Stimulated activated naive B cell treated with anti-CD40 and anti-IgM and Interleukin-4, amounts not matched to agents 10 μg/mL and 1 μg/mL and 100 μg/mL, for 72 hours (primary cell): ENCODE measurements at regions not wholly inside any gene's neighbourhood (a gene's known extent, or its start where the extent isn't known, plus 50 kb on each side); places are given as distances from the start of the nearest gene placed in this dataset.

Experiments
- ATAC-seq, 2 donors: fragments of 150-1000 bp; cut with Tn5 transposase; replicated peaks; 2 replicates each; pipeline ENCODE4 v1.10.0; 2021; ENCODE audit warnings: moderate library complexity in 1 of 2
- DNase-seq: peaks from one replicate; pipeline ENCODE4 v3.0.0; 2021
- H3K27ac Mint-ChIP-seq: one replicate; pipeline ENCODE4 v1.8.0; 2022; ENCODE audit warnings: mild to moderate bottlenecking, mixed read lengths
- H3K27me3 Mint-ChIP-seq, 2 donors: one replicate each; pipeline ENCODE4 v1.8.0; 2022; ENCODE audit warnings: mixed read lengths in 2 of 2
- H3K36me3 Mint-ChIP-seq, 2 donors: one replicate each; pipeline ENCODE4 v1.8.0; 2022; ENCODE audit warnings: mixed read lengths in 2 of 2, mild to moderate bottlenecking in 1 of 2
- H3K4me1 Mint-ChIP-seq, 2 donors: one replicate each; pipeline ENCODE4 v1.8.0; 2022; ENCODE audit warnings: mixed read lengths in 2 of 2, mild to moderate bottlenecking in 1 of 2
- H3K4me3 Mint-ChIP-seq, 2 donors: one replicate each; pipeline ENCODE4 v1.8.0; 2022; ENCODE audit warnings: mild to moderate bottlenecking in 2 of 2, mixed read lengths in 2 of 2, moderate library complexity in 1 of 2
- H3K9me3 Mint-ChIP-seq, 2 donors: one replicate each; pipeline ENCODE4 v1.8.0; 2022; ENCODE audit warnings: mixed read lengths in 2 of 2, mild to moderate bottlenecking in 1 of 2

DNA sequence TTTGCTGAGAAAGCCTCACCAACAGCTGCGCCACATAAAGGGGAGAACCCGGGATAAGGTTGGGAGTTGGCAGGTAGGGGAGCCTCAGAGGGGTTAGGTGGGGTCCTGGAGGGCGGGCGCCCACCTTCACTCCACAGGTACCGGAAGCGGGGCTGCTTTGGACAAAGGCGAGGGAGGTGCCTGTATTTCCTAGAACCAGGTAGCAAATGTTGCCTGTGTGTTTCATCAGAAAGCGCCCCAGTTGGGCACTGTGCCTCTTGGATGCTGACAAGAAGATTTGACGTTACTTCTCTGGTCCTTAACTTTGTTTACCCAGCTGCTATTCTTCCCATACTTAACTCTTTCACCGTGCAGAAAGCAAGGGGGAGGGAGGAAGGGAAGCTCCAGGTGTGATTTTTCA is 278.9 kb downstream of the ZNF536 start:
- Mint-ChIP-seq H3K36me3 (no peaks in the 10 kb centered on the region), H3K9me3 (no peaks in the 10 kb centered on the region), H3K27me3 (peaks cover 8 to 13% of the 10 kb centered on the region in 2 donors), H3K4me3 (no peak overlapping the region), H3K4me1 (no peaks in the 10 kb centered on the region), H3K27ac (no peak overlapping the region)
- no peak for DNase-seq
- ATAC-seq: no peak

DNA sequence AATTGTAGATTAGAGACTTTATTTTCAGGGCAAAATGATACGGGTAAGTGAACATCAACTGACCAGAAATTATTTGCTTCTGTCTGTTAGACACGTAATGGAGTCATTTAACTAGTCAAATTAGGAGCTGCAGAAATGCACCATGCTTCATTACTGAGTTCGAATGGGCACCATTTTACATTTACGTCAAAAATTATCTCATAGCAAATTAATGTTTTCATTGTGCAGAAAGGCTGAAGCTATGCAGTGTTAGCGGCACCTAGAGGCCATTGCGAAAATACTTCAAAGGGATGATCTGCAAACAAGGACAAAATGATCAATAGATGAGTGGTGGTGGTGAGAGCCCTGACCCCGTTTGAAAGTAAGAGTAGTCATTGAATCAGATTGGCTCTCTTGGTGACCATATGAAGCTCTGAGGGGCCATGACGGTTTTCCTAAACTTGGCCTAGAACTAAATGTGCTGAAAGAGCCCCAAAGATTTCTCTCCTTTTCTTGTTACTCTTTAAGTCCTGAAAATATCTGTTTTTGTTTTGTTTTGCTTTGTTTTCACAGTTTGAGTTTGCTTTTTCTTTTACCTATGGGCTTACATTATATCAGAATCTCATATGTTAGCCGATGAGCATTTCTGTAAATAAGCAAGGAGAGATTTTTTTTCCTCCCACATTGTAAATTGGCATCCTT is 277.9 kb downstream of the ZNF536 start:
- H3K36me3 Mint-ChIP-seq: no peaks in the 10 kb centered on the region
- peaks cover 8 to 14% of the 10 kb centered on the region in 2 donors for H3K27me3 Mint-ChIP-seq
- no peak overlapping the region for H3K27ac Mint-ChIP-seq
- no peaks in the 10 kb centered on the region for H3K4me1 Mint-ChIP-seq
- peak; percentile 62 to 64 for ATAC-seq
- H3K9me3 Mint-ChIP-seq: no peaks in the 10 kb centered on the region
- peak; percentile 10 for DNase-seq
- no peak overlapping the region for H3K4me3 Mint-ChIP-seq

DNA sequence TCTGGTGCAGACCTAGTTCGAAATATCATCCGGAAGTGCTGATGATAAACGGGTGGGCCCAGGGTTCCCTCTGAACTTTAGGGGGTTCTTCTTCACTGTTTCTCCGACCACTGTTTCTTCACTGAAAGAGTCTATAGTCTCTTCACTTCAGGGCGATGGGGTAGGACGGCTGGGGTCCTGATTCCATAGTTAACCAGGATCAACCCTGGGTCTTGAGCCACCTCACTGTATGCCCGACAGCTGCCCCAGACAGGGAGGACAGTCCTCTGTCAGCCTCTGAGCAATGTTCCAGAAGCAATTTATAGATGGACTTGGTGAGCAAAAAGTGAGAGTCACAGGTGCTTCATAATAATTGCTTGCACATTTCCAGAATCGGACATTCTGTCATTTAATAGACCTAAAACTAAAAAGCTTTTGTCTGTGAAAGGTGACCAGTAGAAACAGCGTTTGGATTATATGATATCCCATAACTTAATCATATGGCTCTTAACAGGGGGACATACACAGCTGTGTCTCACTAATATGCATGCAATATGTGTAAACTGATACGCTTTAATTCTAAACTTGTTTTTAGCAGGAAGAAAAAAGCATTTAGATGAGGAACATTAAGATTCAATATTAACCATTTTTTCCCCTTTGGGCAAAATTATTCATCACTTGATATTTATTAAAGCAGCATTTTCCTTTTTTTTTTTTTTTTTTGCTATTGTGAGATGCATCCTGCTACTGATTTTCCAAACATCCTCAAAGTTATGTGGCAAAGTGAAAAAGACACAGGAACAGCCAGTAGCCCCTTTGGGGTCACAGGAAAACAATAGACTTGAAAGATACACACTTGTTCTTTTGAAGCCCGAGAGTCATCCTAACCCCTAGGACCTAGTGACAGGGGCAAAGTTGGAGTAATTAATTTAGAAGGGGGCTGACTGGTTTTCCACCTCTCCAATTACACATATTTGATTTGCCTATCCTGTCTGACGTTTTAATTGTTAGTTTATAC is 277.0 kb downstream of the ZNF536 start:
- Mint-ChIP-seq H3K4me3 (no peak overlapping the region), H3K9me3 (no peaks in the 10 kb centered on the region), H3K27ac (no peak overlapping the region), H3K27me3 (peaks cover 8 to 14% of the 10 kb centered on the region in 2 donors), H3K4me1 (no peaks in the 10 kb centered on the region), H3K36me3 (no peaks in the 10 kb centered on the region)
- ATAC-seq (no peak), DNase-seq (no peak)

DNA sequence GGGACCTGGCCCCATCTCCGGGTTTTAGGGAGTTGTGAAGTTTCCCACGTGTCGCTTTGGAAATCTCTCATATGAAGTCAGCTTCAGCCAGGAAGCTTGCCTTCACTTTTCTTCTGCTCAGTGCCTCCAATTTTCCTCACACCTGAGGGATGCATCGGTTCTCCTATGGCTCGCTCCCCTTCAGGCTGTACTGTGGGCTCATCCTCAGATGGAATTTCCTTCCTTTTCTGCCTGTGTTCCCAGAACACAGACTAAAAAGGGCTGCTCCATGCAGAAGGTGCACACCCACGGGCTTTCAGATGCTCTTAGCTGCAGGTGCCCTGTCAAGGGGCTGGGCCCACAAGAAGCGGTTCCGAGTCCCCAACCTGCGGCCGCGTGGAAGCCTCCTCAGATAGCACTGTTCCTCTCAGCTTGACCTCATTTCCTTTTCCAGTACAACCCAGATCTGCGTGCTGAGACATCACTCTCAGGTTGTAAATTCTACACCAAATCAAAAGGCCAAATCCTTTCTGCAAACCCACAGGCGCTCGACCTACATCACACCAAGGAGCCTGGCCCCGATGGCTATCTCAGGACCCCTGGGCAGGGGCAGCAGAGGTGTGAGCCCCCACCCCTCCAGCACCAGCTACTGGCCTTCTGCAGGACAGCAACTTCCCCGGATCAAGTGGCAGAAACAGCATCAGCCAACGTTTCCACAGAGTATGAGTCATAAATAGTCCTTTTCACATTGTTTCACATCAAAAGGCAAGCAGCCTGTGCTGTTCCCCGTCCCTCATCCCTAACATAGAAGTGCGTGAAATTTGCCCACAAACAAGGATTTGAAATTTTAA is 275.9 kb downstream of the ZNF536 start:
- DNase-seq (no peak), ATAC-seq (no peak)
- Mint-ChIP-seq H3K36me3 (no peaks in the 10 kb centered on the region), H3K27me3 (peaks cover 8 to 14% of the 10 kb centered on the region in 2 donors), H3K4me3 (no peak overlapping the region), H3K4me1 (no peaks in the 10 kb centered on the region), H3K27ac (no peak overlapping the region), H3K9me3 (peaks cover 0 to 1% of the 10 kb centered on the region in 2 donors)

DNA sequence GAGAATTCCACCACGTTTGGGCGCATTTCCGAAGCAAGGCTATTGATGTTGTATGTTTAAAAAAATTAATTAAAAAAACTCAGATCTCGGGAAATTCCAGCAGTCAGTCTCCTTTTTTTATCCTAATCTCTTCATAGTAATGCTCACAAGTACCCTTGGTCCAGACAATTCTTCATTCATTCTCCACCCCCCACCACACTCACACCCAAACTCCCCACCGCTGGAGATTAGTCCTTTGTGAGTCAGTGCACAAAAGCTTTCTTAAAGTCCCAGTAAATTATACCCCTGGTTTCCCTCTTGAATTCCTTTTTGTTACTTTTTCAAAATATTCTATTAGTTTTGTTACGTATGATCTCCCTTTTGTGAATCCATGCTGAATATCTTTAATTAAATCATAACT is 274.6 kb downstream of the ZNF536 start:
- Mint-ChIP-seq H3K36me3 (no peaks in the 10 kb centered on the region), H3K27ac (no peak overlapping the region), H3K9me3 (peaks cover 0 to 1% of the 10 kb centered on the region in 2 donors), H3K27me3 (peaks cover 8 to 9% of the 10 kb centered on the region in 2 donors), H3K4me3 (no peak overlapping the region), H3K4me1 (no peaks in the 10 kb centered on the region)
- DNase-seq (no peak), ATAC-seq (no peak)

DNA sequence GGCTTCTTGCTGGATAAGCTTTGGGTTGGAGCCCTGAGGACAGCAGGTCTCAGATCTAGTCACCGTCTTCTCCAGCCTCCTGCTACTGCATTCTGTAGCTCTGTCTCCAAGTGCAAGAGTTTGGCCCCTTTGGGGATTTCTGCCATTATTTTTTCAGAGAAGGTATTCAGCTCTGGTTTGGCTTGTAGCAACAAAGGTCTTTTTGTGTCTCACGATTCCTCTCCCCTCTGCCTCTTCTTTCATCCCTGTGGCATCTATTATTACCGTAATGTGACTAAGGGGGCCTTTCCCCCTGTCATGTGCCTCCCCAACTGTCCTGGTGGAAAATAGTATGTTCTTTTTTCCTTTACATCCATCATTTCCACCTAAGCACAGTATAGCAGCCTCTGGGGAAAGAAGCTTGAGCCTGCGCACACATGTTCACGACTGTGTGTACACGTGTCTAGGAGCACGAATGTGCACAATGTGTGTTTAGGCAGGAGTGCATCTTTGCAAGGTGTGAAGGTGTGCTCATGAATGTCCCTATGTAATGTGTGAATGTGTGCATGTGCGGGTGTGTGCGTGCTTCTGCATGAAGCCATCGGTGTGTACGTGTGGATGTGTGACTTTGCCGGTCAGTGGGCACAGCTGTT is 273.9 kb downstream of the ZNF536 start:
- peaks cover 0 to 1% of the 10 kb centered on the region in 2 donors for H3K9me3 Mint-ChIP-seq
- peaks cover 8 to 9% of the 10 kb centered on the region in 2 donors for H3K27me3 Mint-ChIP-seq
- no peak overlapping the region for H3K27ac Mint-ChIP-seq
- H3K4me1 Mint-ChIP-seq: no peaks in the 10 kb centered on the region
- DNase-seq: no peak
- H3K4me3 Mint-ChIP-seq: no peak overlapping the region
- ATAC-seq: no peak
- no peaks in the 10 kb centered on the region for H3K36me3 Mint-ChIP-seq

DNA sequence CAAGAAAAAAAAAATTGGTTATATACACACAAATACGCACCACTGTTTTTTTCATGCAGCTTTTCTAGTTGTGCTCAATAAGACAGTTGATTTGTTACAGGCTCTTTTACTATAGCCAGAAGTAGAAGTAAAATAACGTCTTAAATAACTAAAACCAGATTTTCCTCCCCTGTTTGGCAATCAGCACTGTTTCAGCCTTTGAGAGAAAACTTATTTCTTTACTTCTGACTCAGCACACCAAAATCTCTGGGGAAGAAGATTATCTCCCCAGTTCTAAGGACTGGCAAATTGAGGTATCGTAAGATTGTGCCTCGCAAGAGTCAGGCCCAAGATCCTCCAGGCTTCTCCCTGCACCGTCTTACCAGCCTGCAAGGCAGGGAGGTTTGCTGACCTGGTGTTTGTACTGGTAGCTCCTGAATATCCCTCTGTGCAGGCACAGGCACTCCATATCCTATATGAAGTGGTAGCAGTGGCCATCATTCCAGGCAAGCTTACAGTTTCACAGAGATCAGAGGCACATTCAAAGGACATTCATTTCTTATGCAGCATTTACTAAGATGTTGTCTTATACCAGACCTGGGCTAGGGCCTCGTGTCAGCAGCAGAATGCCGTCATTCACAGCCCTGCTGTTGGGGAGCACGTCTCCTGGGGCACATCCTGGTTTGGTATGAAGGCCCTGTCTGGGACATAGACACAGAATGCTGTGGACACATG is 268.2 kb downstream of the ZNF536 start:
- Mint-ChIP-seq H3K4me3 (no peak overlapping the region), H3K4me1 (no peaks in the 10 kb centered on the region), H3K27me3 (no peaks in the 10 kb centered on the region), H3K27ac (no peak overlapping the region), H3K9me3 (peaks cover 9% of the 10 kb centered on the region in 2 donors), H3K36me3 (peaks cover 0 to 2% of the 10 kb centered on the region in 2 donors)
- ATAC-seq (no peak), DNase-seq (no peak)

DNA sequence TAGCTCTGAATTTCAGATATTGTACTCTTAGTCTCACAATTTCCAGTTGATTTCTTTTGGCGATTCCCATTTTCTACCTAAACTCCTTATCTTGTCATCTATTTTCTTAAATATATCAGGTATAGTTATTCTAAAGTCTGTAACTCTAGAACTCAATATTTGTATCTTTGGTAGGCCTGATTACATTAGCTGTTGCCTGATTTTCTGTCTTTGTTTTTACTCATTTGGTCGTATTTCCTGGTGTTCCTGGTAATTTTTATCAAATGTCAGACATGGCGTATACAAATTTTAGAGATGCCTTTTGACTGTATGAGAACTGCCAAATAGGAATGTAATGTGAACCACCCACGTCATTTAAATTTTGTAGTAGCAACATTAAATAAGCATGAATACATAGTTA is 266.7 kb downstream of the ZNF536 start:
- Mint-ChIP-seq H3K9me3 (peaks cover 9% of the 10 kb centered on the region in 2 donors), H3K4me3 (no peak overlapping the region)
- no peak for DNase-seq

DNA sequence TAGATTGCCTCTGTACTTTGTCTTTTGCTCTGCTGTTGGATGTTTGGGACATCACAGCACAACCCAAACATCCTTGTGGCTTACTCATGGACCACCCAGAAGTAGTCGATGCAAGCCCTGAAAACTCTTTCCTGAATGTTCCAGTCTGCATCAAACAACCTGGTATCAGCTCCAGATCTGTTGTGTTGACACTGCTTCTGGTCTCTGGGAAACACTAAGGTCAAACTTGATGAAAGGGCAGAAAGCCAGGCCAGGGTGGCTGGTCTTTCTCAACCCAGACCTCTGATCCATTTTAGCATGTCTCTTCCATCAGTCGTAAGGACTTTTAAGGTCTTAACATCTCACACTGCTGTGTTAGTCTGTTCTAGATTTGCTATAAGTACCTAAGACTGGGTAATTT is 265.7 kb downstream of the ZNF536 start:
- no peak for ATAC-seq
- Mint-ChIP-seq H3K9me3 (peaks cover 7 to 9% of the 10 kb centered on the region in 2 donors), H3K27me3 (no peaks in the 10 kb centered on the region), H3K27ac (no peak overlapping the region), H3K4me3 (no peak overlapping the region), H3K36me3 (peaks cover 0 to 2% of the 10 kb centered on the region in 2 donors), H3K4me1 (no peaks in the 10 kb centered on the region)
- no peak for DNase-seq

More for the DNA sequence above, 266.7 kb downstream of the ZNF536 start:
- Mint-ChIP-seq H3K36me3 (peaks cover 0 to 2% of the 10 kb centered on the region in 2 donors), H3K27me3 (no peaks in the 10 kb centered on the region), H3K27ac (no peak overlapping the region), H3K4me1 (no peaks in the 10 kb centered on the region)
- ATAC-seq: no peak

DNA sequence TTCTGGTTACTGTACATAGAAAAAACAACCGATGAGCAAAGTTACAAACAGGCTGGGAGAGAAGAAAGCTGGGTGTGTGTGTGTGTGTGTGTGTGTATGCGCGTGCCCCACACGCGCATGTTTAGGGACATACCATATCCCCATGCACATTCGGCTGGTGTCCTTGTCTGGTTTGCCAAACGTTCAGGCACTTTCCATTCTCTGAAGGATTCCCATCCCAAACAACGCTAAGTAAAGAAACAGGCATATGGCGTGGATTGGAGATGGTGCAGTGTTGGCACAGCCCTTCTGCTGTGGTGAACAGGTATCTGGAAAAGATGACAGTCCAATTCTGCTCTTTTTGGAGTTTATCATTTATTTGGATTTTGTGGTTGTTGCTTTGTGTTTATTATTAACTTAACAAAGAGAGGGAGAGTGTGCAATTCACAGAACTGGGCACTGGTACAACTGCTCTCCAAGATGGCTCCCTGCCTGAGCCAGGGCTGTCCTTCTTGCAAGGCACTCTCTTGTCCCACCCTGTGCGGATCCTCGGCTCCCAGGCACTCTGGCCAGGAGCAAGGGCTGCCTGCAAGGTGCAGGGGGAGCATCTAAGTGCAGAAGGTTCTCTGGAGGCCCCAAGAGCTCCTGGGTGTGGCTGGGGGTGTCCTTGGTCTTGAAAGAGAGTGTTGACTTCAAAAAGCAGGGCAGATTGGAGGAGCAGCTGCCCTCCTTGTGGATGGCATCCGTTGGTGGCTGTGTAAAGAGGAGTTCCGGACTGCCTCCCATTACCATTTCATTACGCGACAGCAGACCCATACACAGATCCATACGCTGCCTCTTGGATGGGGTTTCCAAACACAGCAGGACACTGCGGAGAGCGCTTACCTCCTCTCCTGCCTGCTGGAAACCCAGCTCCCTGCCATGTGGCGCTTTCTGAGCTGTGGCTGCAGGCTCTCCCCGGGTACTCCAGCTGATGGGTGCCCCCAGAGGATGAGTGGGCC is 263.1 kb downstream of the ZNF536 start:
- no peak for DNase-seq
- Mint-ChIP-seq H3K27ac (no peak overlapping the region), H3K9me3 (peaks cover 7 to 9% of the 10 kb centered on the region in 2 donors), H3K27me3 (no peaks in the 10 kb centered on the region), H3K4me1 (no peaks in the 10 kb centered on the region), H3K36me3 (peaks cover 0 to 2% of the 10 kb centered on the region in 2 donors), H3K4me3 (no peak overlapping the region)
- no peak for ATAC-seq

DNA sequence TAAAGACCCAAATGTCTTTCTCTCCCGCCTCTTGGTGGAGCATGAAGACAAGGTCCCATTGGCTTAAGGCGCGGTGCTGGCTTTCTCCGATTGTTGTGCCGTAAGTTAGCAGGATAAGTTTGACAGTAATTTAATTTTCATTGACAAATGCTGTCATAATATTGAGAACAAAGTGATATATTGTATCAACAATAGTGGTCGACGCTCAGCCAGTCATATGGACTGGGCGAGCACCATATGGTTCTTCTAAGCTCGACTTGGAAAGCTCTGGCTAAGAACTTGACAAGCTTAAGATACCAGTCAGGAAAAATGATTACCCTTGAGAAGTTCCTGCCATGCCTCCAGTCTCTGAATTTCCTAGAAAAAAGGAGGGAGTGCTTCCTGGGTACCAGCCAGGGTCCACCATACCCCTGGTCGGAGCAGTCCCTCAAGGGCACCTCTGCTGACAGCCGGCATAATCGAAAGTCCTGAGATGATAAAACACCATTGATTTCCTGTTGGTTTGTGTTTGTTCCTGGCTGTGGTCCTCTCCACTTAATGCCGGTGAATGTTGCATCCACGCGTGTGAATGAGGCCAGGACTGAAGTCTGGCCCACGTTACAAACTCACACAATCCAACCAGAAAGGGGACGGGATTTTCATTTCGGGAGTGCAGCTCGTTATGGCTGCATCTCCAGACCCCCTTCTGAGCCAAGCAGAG is 262.1 kb downstream of the ZNF536 start:
- H3K9me3 Mint-ChIP-seq: peaks cover 7 to 9% of the 10 kb centered on the region in 2 donors
- H3K27ac Mint-ChIP-seq: no peak overlapping the region
- ATAC-seq (no peak), DNase-seq (no peak)
- no peak overlapping the region for H3K4me3 Mint-ChIP-seq
- H3K4me1 Mint-ChIP-seq: no peaks in the 10 kb centered on the region
- peaks cover 0 to 2% of the 10 kb centered on the region in 2 donors for H3K36me3 Mint-ChIP-seq
- no peaks in the 10 kb centered on the region for H3K27me3 Mint-ChIP-seq

DNA sequence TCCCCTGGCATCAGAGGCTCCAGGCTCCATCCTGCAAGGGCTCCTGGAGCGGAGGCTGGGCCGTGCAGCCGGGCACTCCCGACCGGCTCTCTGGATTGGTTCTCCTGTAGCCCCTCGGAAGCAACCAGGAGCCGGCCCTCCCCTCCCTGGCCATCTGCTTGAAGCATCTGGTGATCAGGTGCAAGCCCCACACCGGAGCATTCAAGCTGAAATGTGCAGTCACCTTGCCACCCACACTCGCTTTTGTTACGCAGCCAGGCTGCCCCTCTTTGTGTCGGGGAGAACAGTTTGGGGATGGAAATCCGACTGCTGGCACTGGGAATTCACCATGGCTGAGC is 258.8 kb downstream of the ZNF536 start:
- Mint-ChIP-seq H3K4me3 (no peak overlapping the region), H3K36me3 (no peaks in the 10 kb centered on the region), H3K27ac (no peak overlapping the region), H3K9me3 (no peaks in the 10 kb centered on the region), H3K4me1 (no peaks in the 10 kb centered on the region), H3K27me3 (no peaks in the 10 kb centered on the region)
- DNase-seq (no peak), ATAC-seq (no peak)
